H1 (cell line): ENCODE measurements at regions not wholly inside any gene's neighbourhood (a gene's known extent, or its start where the extent isn't known, plus 50 kb on each side); places are given as distances from the start of the nearest gene placed in this dataset.

Source experiments
- CTCF ChIP-seq, 3 experiments: IDR thresholded peaks; 1 replicate in 2 of 3; 2 replicates in 1 of 3; pipeline versions ENCODE4 v1.5.1 to v1.6.1; 2011; ENCODE audit warnings: low read length in 3 of 3, mild to moderate bottlenecking in 3 of 3, inconsistent platforms in 2 of 3, low read depth in 1 of 3, moderate library complexity in 1 of 3; ENCODE audit not compliant: insufficient read depth in 1 of 3; ENCODE audit errors: control extremely low read depth in 1 of 3
- EZH2 ChIP-seq: fragments of 200-600 bp; sonication (generic); IDR thresholded peaks from 2 replicates; pipeline ENCODE4 v1.7.1; 2012; ENCODE audit warnings: low read depth, mild to moderate bottlenecking, moderate library complexity, low read length, inconsistent platforms; ENCODE audit not compliant: severe bottlenecking
- PHF8 ChIP-seq: fragments of 200-600 bp; sonication (generic); conservative IDR thresholded peaks from 2 replicates; pipeline ENCODE4 v1.7.1; 2012; ENCODE audit warnings: low read depth, mild to moderate bottlenecking, inconsistent platforms, low read length, moderate library complexity
- POLR2AphosphoS5 ChIP-seq: IDR thresholded peaks from 2 replicates; pipeline ENCODE4 v1.6.1; 2011; ENCODE audit warnings: low read depth, low read length

- no peak for TF ChIP-seq POLR2AphosphoS5
- TF ChIP-seq CTCF (IDR thresholded peaks at IDR 0.05; ENCODE audit: control extremely low read depth in 1 of 3, insufficient read depth in 1 of 3, low read depth in 1 of 3, low read length in 3 of 3), result no peak
- no peak for TF ChIP-seq PHF8
- TF ChIP-seq EZH2, result no peak
These were observed 807.9 kb downstream of the EPHA4 start for GRCh38 chr2:220764171-220764570.
